ENCODE measurements at regions not wholly inside any gene's neighbourhood (a gene's known extent, or its start where the extent isn't known, plus 50 kb on each side); places are given as distances from the start of the nearest gene placed in this dataset.

GRCh38 chr2:16334366-16334765, 331.3 kb downstream of the CYRIA start:
- H3K36me3 ChIP-seq, result no peaks in the 10 kb centered on the region
- H3K9me3 ChIP-seq, result peaks cover 0 to 4% (median 0%) of the 10 kb centered on the region in 3 donors
- H3K4me1 ChIP-seq, result no peaks in the 10 kb centered on the region
- no peak for TF ChIP-seq CTCF (IDR thresholded peaks at IDR 0.05)
- TF ChIP-seq POLR2A (IDR thresholded peaks at IDR 0.05), result no peak
- no peak for DNase-seq
- H3K27me3 ChIP-seq, result peaks cover 0 to 7% (median 0%) of the 10 kb centered on the region in 4 donors
- intact Hi-C loops (cut with DNase I), result no loop called here
- no peak overlapping the region for H3K27ac ChIP-seq
- WGBS, 2 donors, result 40% methylated on average over 1 of the region's 1 CpG; no CpG with 5 or more reads in 1 of the 2 donors
- no peak overlapping the region for H3K4me3 ChIP-seq

GRCh38 chr2:16333681-16334080, 332.0 kb downstream of the CYRIA start:
- Histone ChIP-seq H3K27ac (no peak overlapping the region), H3K27me3 (peaks cover 0 to 7% (median 0%) of the 10 kb centered on the region in 4 donors), H3K4me3 (no peak overlapping the region), H3K9me3 (peaks cover 0 to 4% (median 0%) of the 10 kb centered on the region in 3 donors), H3K36me3 (no peaks in the 10 kb centered on the region), H3K4me1 (no peaks in the 10 kb centered on the region)
- intact Hi-C loops (cut with DNase I), result no loop called here
- no peak for DNase-seq
- TF ChIP-seq POLR2A (IDR thresholded peaks at IDR 0.05) (no peak), CTCF (IDR thresholded peaks at IDR 0.05) (no peak)
- 30% methylated on average over 2 of the region's 2 CpGs; no CpG with 5 or more reads in 1 of the 2 donors for WGBS, 2 donors

- intact Hi-C loops (cut with DNase I), result no loop called here
- Histone ChIP-seq H3K27me3 (peaks cover 0 to 7% (median 0%) of the 10 kb centered on the region in 4 donors), H3K27ac (no peak overlapping the region), H3K4me1 (no peaks in the 10 kb centered on the region), H3K36me3 (no peaks in the 10 kb centered on the region), H3K9me3 (no peaks in the 10 kb centered on the region), H3K4me3 (no peak overlapping the region)
- TF ChIP-seq CTCF (IDR thresholded peaks at IDR 0.05) (no peak), POLR2A (IDR thresholded peaks at IDR 0.05) (no peak)
- WGBS, 2 donors, result 28 to 32% methylated on average over 8 of the region's 8 CpGs
- no peak for DNase-seq
These were observed 332.7 kb downstream of the CYRIA start for GRCh38 chr2:16332681-16333557.

GRCh38 chr2:16331772-16332171, 333.9 kb downstream of the CYRIA start:
- peaks cover 0 to 5% (median 0%) of the 10 kb centered on the region in 4 donors for H3K27me3 ChIP-seq
- no peaks in the 10 kb centered on the region for H3K36me3 ChIP-seq
- no peaks in the 10 kb centered on the region for H3K4me1 ChIP-seq
- no peak overlapping the region for H3K27ac ChIP-seq
- no peak for TF ChIP-seq POLR2A (IDR thresholded peaks at IDR 0.05)
- intact Hi-C loops (cut with DNase I), result no loop called here
- 80 to 100% methylated on average over 1 to 2 of the region's 2 CpGs for WGBS, 2 donors
- no peaks in the 10 kb centered on the region for H3K9me3 ChIP-seq
- H3K4me3 ChIP-seq, result no peak overlapping the region
- DNase-seq, result no peak

GRCh38 chr2:16330982-16331381, 334.7 kb downstream of the CYRIA start:
- no peak for DNase-seq
- intact Hi-C loops (cut with DNase I), result no loop called here
- H3K27me3 ChIP-seq, result no peaks in the 10 kb centered on the region
- WGBS, 2 donors, result 65% methylated on average over 5 of the region's 5 CpGs
- H3K36me3 ChIP-seq, result no peaks in the 10 kb centered on the region
- no peak overlapping the region for H3K27ac ChIP-seq
- no peak overlapping the region for H3K4me3 ChIP-seq
- H3K4me1 ChIP-seq, result no peaks in the 10 kb centered on the region
- H3K9me3 ChIP-seq, result no peaks in the 10 kb centered on the region
- TF ChIP-seq POLR2A (IDR thresholded peaks at IDR 0.05) (no peak), CTCF (IDR thresholded peaks at IDR 0.05) (no peak)
